Trophoblast cell (in vitro differentiated cells and primary cell): ENCODE measurements at regions not wholly inside any gene's neighbourhood (a gene's known extent, or its start where the extent isn't known, plus 50 kb on each side); places are given as distances from the start of the nearest gene placed in this dataset.

ENCODE experiments used
- DNase-seq, 2 donors: peaks; one replicate each; pipeline ENCODE4 v3.0.0-alpha.2; 2016
- H2AFZ ChIP-seq: 2 replicates; pipeline ENCODE4 v1.6.1; 2013; ENCODE audit warnings: low read length, moderate library complexity, mild to moderate bottlenecking; ENCODE audit not compliant: insufficient read depth, poor library complexity
- H2AK5ac ChIP-seq: 2 replicates; pipeline ENCODE4 v1.6.1; 2013; ENCODE audit warnings: mild to moderate bottlenecking, low read length
- H2BK120ac ChIP-seq: 2 replicates; pipeline ENCODE4 v1.6.1; 2013; ENCODE audit warnings: low read length, mild to moderate bottlenecking, moderate library complexity; ENCODE audit not compliant: insufficient read depth, poor library complexity
- H2BK12ac ChIP-seq: 2 replicates; pipeline ENCODE4 v1.6.1; 2013; ENCODE audit warnings: mild to moderate bottlenecking, low read length, moderate library complexity
- H2BK5ac ChIP-seq: 2 replicates; pipeline ENCODE4 v1.6.1; 2013; ENCODE audit warnings: low read length, low read depth, moderate library complexity, mild to moderate bottlenecking; ENCODE audit not compliant: poor library complexity
- H3K14ac ChIP-seq: 2 replicates; pipeline ENCODE4 v1.6.1; 2013; ENCODE audit warnings: mild to moderate bottlenecking, low read length
- H3K18ac ChIP-seq: 2 replicates; pipeline ENCODE4 v1.6.1; 2013; ENCODE audit warnings: mild to moderate bottlenecking, low read length
- H3K23ac ChIP-seq: 2 replicates; pipeline ENCODE4 v1.6.1; 2013; ENCODE audit warnings: low read length
- H3K27ac ChIP-seq: 2 replicates; pipeline ENCODE4 v1.5.1; 2013; ENCODE audit warnings: low read depth, mild to moderate bottlenecking, inconsistent platforms, low read length, moderate library complexity
- H3K27me3 ChIP-seq: 2 replicates; pipeline ENCODE4 v1.6.1; 2013; ENCODE audit warnings: inconsistent platforms, mild to moderate bottlenecking, low read length, moderate library complexity; ENCODE audit not compliant: insufficient read depth
- H3K36me3 ChIP-seq, 2 experiments: 1 replicate in 1 of 2; 2 replicates in 1 of 2; pipeline ENCODE4 v1.6.1; 2013; ENCODE audit warnings: low read length in 2 of 2, mild to moderate bottlenecking in 2 of 2, moderate library complexity in 1 of 2; ENCODE audit not compliant: insufficient read depth in 2 of 2, control insufficient read depth in 1 of 2
- H3K4ac ChIP-seq: 2 replicates; pipeline ENCODE4 v1.6.1; 2013; ENCODE audit warnings: low read depth, mild to moderate bottlenecking, low read length, moderate library complexity
- H3K4me1 ChIP-seq, 2 experiments: 1 replicate in 1 of 2; 2 replicates in 1 of 2; pipeline ENCODE4 v1.6.1; 2013; ENCODE audit warnings: low read length in 2 of 2, mild to moderate bottlenecking in 2 of 2, moderate library complexity in 1 of 2; ENCODE audit not compliant: insufficient read depth in 2 of 2, control insufficient read depth in 1 of 2
- H3K4me2 ChIP-seq: 2 replicates; pipeline ENCODE4 v1.6.1; 2013; ENCODE audit warnings: inconsistent platforms, mild to moderate bottlenecking, low read length, moderate library complexity
- H3K4me3 ChIP-seq: 2 replicates; pipeline ENCODE4 v1.5.1; 2013; ENCODE audit warnings: mild to moderate bottlenecking, low read depth, low read length, inconsistent platforms
- H3K79me1 ChIP-seq: one replicate; pipeline ENCODE4 v1.6.1; 2013; ENCODE audit warnings: low read length
- H3K79me2 ChIP-seq: 2 replicates; pipeline ENCODE4 v1.6.1; 2013; ENCODE audit warnings: low read length, mild to moderate bottlenecking; ENCODE audit not compliant: control insufficient read depth, insufficient read depth, poor library complexity
- H3K9ac ChIP-seq: 2 replicates; pipeline ENCODE4 v1.6.1; 2013; ENCODE audit warnings: mild to moderate bottlenecking, low read length
- H3K9me3 ChIP-seq: 2 replicates; pipeline ENCODE4 v1.6.1; 2013; ENCODE audit warnings: low read depth, mild to moderate bottlenecking, control low read depth, inconsistent platforms, low read length; ENCODE audit not compliant: insufficient read depth
- H4K12ac ChIP-seq: 2 replicates; pipeline ENCODE4 v1.6.1; 2013; ENCODE audit warnings: low read depth, mild to moderate bottlenecking, low read length, moderate library complexity
- H4K8ac ChIP-seq: 2 replicates; pipeline ENCODE4 v1.6.1; 2013; ENCODE audit warnings: low read depth, mild to moderate bottlenecking, low read length, moderate library complexity
- H4K91ac ChIP-seq: one replicate; pipeline ENCODE4 v1.6.1; 2013; ENCODE audit warnings: low read depth, mild to moderate bottlenecking, low read length, moderate library complexity
- WGBS: extraction: QIAGEN DNeasy Blood & Tissue Kit; methylation state at CpG from one replicate; pipeline ENCODE4 v1.1.7; 2013; ENCODE audit warnings: missing lambda C conversion rate; ENCODE audit not compliant: insufficient read length, insufficient coverage; ENCODE audit errors: extremely low coverage; 5-methylcytosine and 5-hydroxymethylcytosine counted together

- Histone ChIP-seq H3K9me3 (no peaks in the 10 kb centered on the region), H3K18ac (no peak overlapping the region), H3K36me3 (no peaks in the 10 kb centered on the region), H3K4me1 (no peaks in the 10 kb centered on the region), H3K23ac (no peak overlapping the region), H2BK5ac (no peak overlapping the region), H3K4me2 (no peak overlapping the region), H3K4ac (no peak overlapping the region), H4K91ac (no peak overlapping the region), H4K12ac (no peak overlapping the region), H3K79me1 (no peaks in the 10 kb centered on the region), H2BK120ac (no peak overlapping the region), H4K8ac (no peak overlapping the region), H3K14ac (no peak overlapping the region), H2BK12ac (no peak overlapping the region), H3K27me3 (no peaks in the 10 kb centered on the region), H3K4me3 (no peak overlapping the region), H2AFZ (no peak overlapping the region), H3K27ac (no peak overlapping the region), H3K9ac (no peak overlapping the region), H3K79me2 (no peaks in the 10 kb centered on the region), H2AK5ac (no peak overlapping the region)
- DNase-seq, result no peak
- WGBS, result no CpG with 5 or more reads among the region's 1 CpG
These were observed 67.2 kb upstream of the CCDC190 start for GRCh38 chr1:162928141-162928540.

- H2AK5ac ChIP-seq, result no peak overlapping the region
- no peak overlapping the region for H2BK5ac ChIP-seq
- H3K4me1 ChIP-seq, result no peaks in the 10 kb centered on the region
- H2BK120ac ChIP-seq, result no peak overlapping the region
- H3K4me3 ChIP-seq, result no peak overlapping the region
- H3K27ac ChIP-seq, result no peak overlapping the region
- no peak overlapping the region for H3K9ac ChIP-seq
- H3K9me3 ChIP-seq, result no peaks in the 10 kb centered on the region
- no peak overlapping the region for H2AFZ ChIP-seq
- no peaks in the 10 kb centered on the region for H3K36me3 ChIP-seq
- H4K12ac ChIP-seq, result no peak overlapping the region
- no CpG with 5 or more reads among the region's 5 CpGs for WGBS
- H2BK12ac ChIP-seq, result no peak overlapping the region
- no peak overlapping the region for H3K18ac ChIP-seq
- H3K4me2 ChIP-seq, result no peak overlapping the region
- no peaks in the 10 kb centered on the region for H3K79me1 ChIP-seq
- no peak overlapping the region for H4K8ac ChIP-seq
- H3K79me2 ChIP-seq, result no peaks in the 10 kb centered on the region
- no peak overlapping the region for H3K23ac ChIP-seq
- H3K4ac ChIP-seq, result no peak overlapping the region
- H4K91ac ChIP-seq, result no peak overlapping the region
- no peak overlapping the region for H3K14ac ChIP-seq
- H3K27me3 ChIP-seq, result no peaks in the 10 kb centered on the region
- DNase-seq, result no peak
These were observed 66.4 kb upstream of the CCDC190 start for GRCh38 chr1:162927421-162927820.

- no peaks in the 10 kb centered on the region for H3K27me3 ChIP-seq
- H3K23ac ChIP-seq, result no peak overlapping the region
- no peak overlapping the region for H3K4me2 ChIP-seq
- H3K18ac ChIP-seq, result no peak overlapping the region
- H3K79me1 ChIP-seq, result no peaks in the 10 kb centered on the region
- H2AK5ac ChIP-seq, result no peak overlapping the region
- H3K4me3 ChIP-seq, result no peak overlapping the region
- H3K9ac ChIP-seq, result no peak overlapping the region
- no peak overlapping the region for H4K12ac ChIP-seq
- no peaks in the 10 kb centered on the region for H3K9me3 ChIP-seq
- H3K4me1 ChIP-seq, result no peaks in the 10 kb centered on the region
- H4K8ac ChIP-seq, result no peak overlapping the region
- no peak overlapping the region for H3K27ac ChIP-seq
- no peak overlapping the region for H2BK5ac ChIP-seq
- H2BK12ac ChIP-seq, result no peak overlapping the region
- H4K91ac ChIP-seq, result no peak overlapping the region
- no peaks in the 10 kb centered on the region for H3K36me3 ChIP-seq
- H3K79me2 ChIP-seq, result no peaks in the 10 kb centered on the region
- DNase-seq, result no peak
- H2BK120ac ChIP-seq, result no peak overlapping the region
- H2AFZ ChIP-seq, result no peak overlapping the region
- WGBS, result no CpG with 5 or more reads among the region's 3 CpGs
- no peak overlapping the region for H3K4ac ChIP-seq
- H3K14ac ChIP-seq, result no peak overlapping the region
These were observed 65.9 kb upstream of the CCDC190 start for GRCh38 chr1:162926906-162927305.

- H3K4me1 ChIP-seq, result no peaks in the 10 kb centered on the region
- no peak overlapping the region for H3K4me3 ChIP-seq
- H3K18ac ChIP-seq, result no peak overlapping the region
- H3K36me3 ChIP-seq, result no peaks in the 10 kb centered on the region
- H4K12ac ChIP-seq, result no peak overlapping the region
- no peak overlapping the region for H2BK5ac ChIP-seq
- H3K27ac ChIP-seq, result no peak overlapping the region
- no peak overlapping the region for H3K23ac ChIP-seq
- H3K4me2 ChIP-seq, result no peak overlapping the region
- no peak for DNase-seq
- H4K91ac ChIP-seq, result no peak overlapping the region
- WGBS, result no CpG with 5 or more reads among the region's 2 CpGs
- H3K14ac ChIP-seq, result no peak overlapping the region
- no peak overlapping the region for H4K8ac ChIP-seq
- H3K4ac ChIP-seq, result no peak overlapping the region
- H3K79me2 ChIP-seq, result no peaks in the 10 kb centered on the region
- no peak overlapping the region for H2BK12ac ChIP-seq
- H3K9ac ChIP-seq, result no peak overlapping the region
- no peaks in the 10 kb centered on the region for H3K79me1 ChIP-seq
- H2AK5ac ChIP-seq, result no peak overlapping the region
- H2BK120ac ChIP-seq, result no peak overlapping the region
- no peaks in the 10 kb centered on the region for H3K27me3 ChIP-seq
- no peaks in the 10 kb centered on the region for H3K9me3 ChIP-seq
- H2AFZ ChIP-seq, result no peak overlapping the region
These were observed 63.2 kb upstream of the CCDC190 start for GRCh38 chr1:162924179-162924578.
